ENCODE measurements at regions not wholly inside any gene's neighbourhood (a gene's known extent, or its start where the extent isn't known, plus 50 kb on each side); places are given as distances from the start of the nearest gene placed in this dataset.

GRCh38 chr9:7936996-7937395, 137.4 kb upstream of the DMAC1 start:
- no peak for TF ChIP-seq POU6F1 (CRISPR knock-in tag; IDR thresholded peaks at IDR 0.05; ENCODE audit: borderline replicate concordance, low read depth)
- TF ChIP-seq ZNF8 (CRISPR knock-in tag; IDR thresholded peaks at IDR 0.05): no peak
- TF ChIP-seq TOX (CRISPR knock-in tag; IDR thresholded peaks at IDR 0.05; ENCODE audit: borderline replicate concordance): no peak
- no peak for TF ChIP-seq PPARA (CRISPR knock-in tag; IDR thresholded peaks at IDR 0.05; ENCODE audit: borderline replicate concordance)
- no peak for TF ChIP-seq OSR1 (CRISPR knock-in tag; IDR thresholded peaks at IDR 0.05)
- TF ChIP-seq ISL1 (CRISPR knock-in tag; IDR thresholded peaks at IDR 0.05): no peak
- TF ChIP-seq CSDC2 (CRISPR knock-in tag; IDR thresholded peaks at IDR 0.05): no peak
- TF ChIP-seq BACH2 (CRISPR knock-in tag; IDR thresholded peaks at IDR 0.05; ENCODE audit: borderline replicate concordance): no peak
- no peak for TF ChIP-seq ZFP30 (CRISPR knock-in tag; IDR thresholded peaks at IDR 0.05)
- no peak for TF ChIP-seq ESRRG (CRISPR knock-in tag; IDR thresholded peaks at IDR 0.05)
- TF ChIP-seq TCF4 (CRISPR knock-in tag; IDR thresholded peaks at IDR 0.05; ENCODE audit: borderline replicate concordance): no peak
- no peak for TF ChIP-seq GLIS3 (CRISPR knock-in tag; IDR thresholded peaks at IDR 0.05)
- no peak for TF ChIP-seq RARB (CRISPR knock-in tag; IDR thresholded peaks at IDR 0.05)
- TF ChIP-seq ZNF565 (CRISPR knock-in tag; conservative IDR thresholded peaks at IDR 0.05; ENCODE audit: low read depth): no peak
- no peak for TF ChIP-seq ZFP3 (CRISPR knock-in tag; IDR thresholded peaks at IDR 0.05)
- TF ChIP-seq ZNF70 (CRISPR knock-in tag; IDR thresholded peaks at IDR 0.05): no peak
- TF ChIP-seq CREB5 (CRISPR knock-in tag; IDR thresholded peaks at IDR 0.05; ENCODE audit: low read depth): no peak
- TF ChIP-seq SNAI2 (CRISPR knock-in tag; IDR thresholded peaks at IDR 0.05): no peak
- no peak for ATAC-seq

GRCh38 chr9:7936163-7936562, 136.6 kb upstream of the DMAC1 start:
- TF ChIP-seq TOX (CRISPR knock-in tag; IDR thresholded peaks at IDR 0.05; ENCODE audit: borderline replicate concordance) (no peak), GLIS3 (CRISPR knock-in tag; IDR thresholded peaks at IDR 0.05) (no peak), BACH2 (CRISPR knock-in tag; IDR thresholded peaks at IDR 0.05; ENCODE audit: borderline replicate concordance) (no peak), ZFP3 (CRISPR knock-in tag; IDR thresholded peaks at IDR 0.05) (no peak), ARNTL (CRISPR knock-in tag; IDR thresholded peaks at IDR 0.05; ENCODE audit: borderline replicate concordance, low read depth) (no peak), CSDC2 (CRISPR knock-in tag; IDR thresholded peaks at IDR 0.05) (no peak), CREB5 (CRISPR knock-in tag; IDR thresholded peaks at IDR 0.05; ENCODE audit: low read depth) (no peak), TSHZ2 (CRISPR knock-in tag; IDR thresholded peaks at IDR 0.05) (no peak), PPARA (CRISPR knock-in tag; IDR thresholded peaks at IDR 0.05; ENCODE audit: borderline replicate concordance) (no peak), ESRRG (CRISPR knock-in tag; IDR thresholded peaks at IDR 0.05) (no peak)
- ATAC-seq: no peak

- ATAC-seq: no peak
- TF ChIP-seq ZFP30 (CRISPR knock-in tag; IDR thresholded peaks at IDR 0.05): no peak
- TF ChIP-seq ZNF8 (CRISPR knock-in tag; IDR thresholded peaks at IDR 0.05): no peak
- no peak for TF ChIP-seq TOX (CRISPR knock-in tag; IDR thresholded peaks at IDR 0.05; ENCODE audit: borderline replicate concordance)
- no peak for TF ChIP-seq TCF4 (CRISPR knock-in tag; IDR thresholded peaks at IDR 0.05; ENCODE audit: borderline replicate concordance)
- no peak for TF ChIP-seq TSHZ2 (CRISPR knock-in tag; IDR thresholded peaks at IDR 0.05)
- TF ChIP-seq SNAI2 (CRISPR knock-in tag; IDR thresholded peaks at IDR 0.05): no peak
- TF ChIP-seq RARB (CRISPR knock-in tag; IDR thresholded peaks at IDR 0.05): no peak
- TF ChIP-seq, protein P1, sequence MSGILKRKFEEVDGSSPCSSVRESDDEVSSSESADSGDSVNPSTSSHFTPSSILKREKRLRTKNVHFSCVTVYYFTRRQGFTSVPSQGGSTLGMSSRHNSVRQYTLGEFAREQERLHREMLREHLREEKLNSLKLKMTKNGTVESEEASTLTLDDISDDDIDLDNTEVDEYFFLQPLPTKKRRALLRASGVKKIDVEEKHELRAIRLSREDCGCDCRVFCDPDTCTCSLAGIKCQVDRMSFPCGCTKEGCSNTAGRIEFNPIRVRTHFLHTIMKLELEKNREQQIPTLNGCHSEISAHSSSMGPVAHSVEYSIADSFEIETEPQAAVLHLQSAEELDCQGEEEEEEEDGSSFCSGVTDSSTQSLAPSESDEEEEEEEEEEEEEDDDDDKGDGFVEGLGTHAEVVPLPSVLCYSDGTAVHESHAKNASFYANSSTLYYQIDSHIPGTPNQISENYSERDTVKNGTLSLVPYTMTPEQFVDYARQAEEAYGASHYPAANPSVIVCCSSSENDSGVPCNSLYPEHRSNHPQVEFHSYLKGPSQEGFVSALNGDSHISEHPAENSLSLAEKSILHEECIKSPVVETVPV (CRISPR knock-in tag; IDR thresholded peaks at IDR 0.05): no peak
- TF ChIP-seq PPARA (CRISPR knock-in tag; IDR thresholded peaks at IDR 0.05; ENCODE audit: borderline replicate concordance): no peak
- TF ChIP-seq CREB5 (CRISPR knock-in tag; IDR thresholded peaks at IDR 0.05; ENCODE audit: low read depth): no peak
- TF ChIP-seq ZNF70 (CRISPR knock-in tag; IDR thresholded peaks at IDR 0.05): no peak
- TF ChIP-seq GLIS3 (CRISPR knock-in tag; IDR thresholded peaks at IDR 0.05): no peak
- TF ChIP-seq ESRRG (CRISPR knock-in tag; IDR thresholded peaks at IDR 0.05): no peak
- TF ChIP-seq BACH2 (CRISPR knock-in tag; IDR thresholded peaks at IDR 0.05; ENCODE audit: borderline replicate concordance): no peak
- no peak for TF ChIP-seq CSDC2 (CRISPR knock-in tag; IDR thresholded peaks at IDR 0.05)
- TF ChIP-seq ISL1 (CRISPR knock-in tag; IDR thresholded peaks at IDR 0.05): no peak
- no peak for TF ChIP-seq ZNF565 (CRISPR knock-in tag; conservative IDR thresholded peaks at IDR 0.05; ENCODE audit: low read depth)
Measured at GRCh38 chr9:7935681-7936080, 136.1 kb upstream of the DMAC1 start.

Measured in SK-N-SH treated with all-trans-retinoic acid at 6 μM for 48 hours (cell line).